ENCODE measurements at regions not wholly inside any gene's neighbourhood (a gene's known extent, or its start where the extent isn't known, plus 50 kb on each side); places are given as distances from the start of the nearest gene placed in this dataset.

- TF ChIP-seq, protein P1, sequence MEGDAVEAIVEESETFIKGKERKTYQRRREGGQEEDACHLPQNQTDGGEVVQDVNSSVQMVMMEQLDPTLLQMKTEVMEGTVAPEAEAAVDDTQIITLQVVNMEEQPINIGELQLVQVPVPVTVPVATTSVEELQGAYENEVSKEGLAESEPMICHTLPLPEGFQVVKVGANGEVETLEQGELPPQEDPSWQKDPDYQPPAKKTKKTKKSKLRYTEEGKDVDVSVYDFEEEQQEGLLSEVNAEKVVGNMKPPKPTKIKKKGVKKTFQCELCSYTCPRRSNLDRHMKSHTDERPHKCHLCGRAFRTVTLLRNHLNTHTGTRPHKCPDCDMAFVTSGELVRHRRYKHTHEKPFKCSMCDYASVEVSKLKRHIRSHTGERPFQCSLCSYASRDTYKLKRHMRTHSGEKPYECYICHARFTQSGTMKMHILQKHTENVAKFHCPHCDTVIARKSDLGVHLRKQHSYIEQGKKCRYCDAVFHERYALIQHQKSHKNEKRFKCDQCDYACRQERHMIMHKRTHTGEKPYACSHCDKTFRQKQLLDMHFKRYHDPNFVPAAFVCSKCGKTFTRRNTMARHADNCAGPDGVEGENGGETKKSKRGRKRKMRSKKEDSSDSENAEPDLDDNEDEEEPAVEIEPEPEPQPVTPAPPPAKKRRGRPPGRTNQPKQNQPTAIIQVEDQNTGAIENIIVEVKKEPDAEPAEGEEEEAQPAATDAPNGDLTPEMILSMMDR (IDR thresholded peaks at IDR 0.05), result no peak
- TF ChIP-seq POLR2A (IDR thresholded peaks at IDR 0.05), result no peak
- WGBS, 2 donors, result 67 to 78% methylated on average over 2 of the region's 2 CpGs
- intact Hi-C loops (cut with DNase I), result no loop called here
- DNase-seq, result no peak
- H3K36me3 ChIP-seq, result no peaks in the 10 kb centered on the region
- H3K9me3 ChIP-seq, result no peaks in the 10 kb centered on the region
- no peak overlapping the region for H3K4me3 ChIP-seq
- H3K27me3 ChIP-seq, result no peaks in the 10 kb centered on the region
- H3K4me1 ChIP-seq, result no peaks in the 10 kb centered on the region
- no peak overlapping the region for H3K27ac ChIP-seq
These were observed 368.3 kb downstream of the SPATA31D1 start for GRCh38 chr9:82356871-82357270.

GRCh38 chr9:82363198-82363597 is 374.6 kb downstream of the SPATA31D1 start:
- no peaks in the 10 kb centered on the region for H3K4me1 ChIP-seq
- TF ChIP-seq POLR2A (IDR thresholded peaks at IDR 0.05), result no peak
- TF ChIP-seq, protein P1 (IDR thresholded peaks at IDR 0.05), result no peak
- WGBS, 2 donors, result 39 to 80% methylated on average over 5 of the region's 5 CpGs
- H3K36me3 ChIP-seq, result no peaks in the 10 kb centered on the region
- no peak for DNase-seq
- H3K27ac ChIP-seq, result no peak overlapping the region
- no peaks in the 10 kb centered on the region for H3K27me3 ChIP-seq
- no peaks in the 10 kb centered on the region for H3K9me3 ChIP-seq
- intact Hi-C loops (cut with DNase I), result no loop called here
- no peak overlapping the region for H3K4me3 ChIP-seq

DNA sequence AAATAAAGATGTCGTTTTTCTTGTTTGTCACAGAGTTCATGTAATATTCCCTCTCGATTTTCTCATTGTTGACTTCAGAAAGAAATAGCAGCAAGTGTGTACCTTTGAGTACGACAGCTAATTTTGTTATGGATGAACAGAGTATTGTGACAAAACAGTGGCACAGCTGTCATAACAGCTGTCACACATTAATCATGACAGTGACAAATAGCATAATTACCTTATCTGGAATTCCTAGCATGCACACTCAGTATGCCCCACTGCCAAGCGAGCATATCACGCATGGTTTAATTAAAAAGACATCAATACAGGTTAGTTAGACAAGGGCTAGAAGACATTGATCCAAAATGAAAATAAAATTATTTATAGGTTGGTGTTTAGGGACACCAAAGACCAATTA is 375.1 kb downstream of the SPATA31D1 start:
- 67 to 70% methylated on average over 5 of the region's 5 CpGs for WGBS, 2 donors
- no peaks in the 10 kb centered on the region for H3K36me3 ChIP-seq
- H3K27me3 ChIP-seq, result no peaks in the 10 kb centered on the region
- no peak overlapping the region for H3K4me3 ChIP-seq
- H3K9me3 ChIP-seq, result no peaks in the 10 kb centered on the region
- TF ChIP-seq, protein P1 (IDR thresholded peaks at IDR 0.05), result no peak
- no peak for TF ChIP-seq POLR2A (IDR thresholded peaks at IDR 0.05)
- no peaks in the 10 kb centered on the region for H3K4me1 ChIP-seq
- no peak overlapping the region for H3K27ac ChIP-seq
- intact Hi-C loops (cut with DNase I), result no loop called here
- no peak for DNase-seq

DNA sequence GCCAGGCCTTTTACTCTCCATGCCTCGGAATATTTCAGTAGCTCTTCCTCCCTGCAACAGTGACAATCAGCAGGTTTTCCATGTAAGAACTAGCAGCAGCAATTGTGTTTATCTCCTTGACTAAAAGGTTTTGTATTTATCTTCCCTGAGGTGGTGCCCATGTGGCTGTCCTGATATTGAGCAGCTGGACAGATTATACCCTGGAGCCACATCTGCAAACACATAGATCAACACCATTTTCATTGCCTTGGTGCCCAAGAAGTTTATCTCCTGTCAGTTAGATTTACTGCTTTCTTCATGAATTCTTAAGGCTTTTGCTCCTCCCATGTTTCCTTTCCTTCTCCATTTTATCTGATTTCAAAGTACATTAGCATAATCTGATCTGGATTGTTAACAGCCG is 378.4 kb downstream of the SPATA31D1 start:
- no peaks in the 10 kb centered on the region for H3K9me3 ChIP-seq
- H3K27ac ChIP-seq, result no peak overlapping the region
- no peak for TF ChIP-seq POLR2A (IDR thresholded peaks at IDR 0.05)
- TF ChIP-seq, protein P1 (IDR thresholded peaks at IDR 0.05), result no peak
- no peaks in the 10 kb centered on the region for H3K36me3 ChIP-seq
- H3K4me3 ChIP-seq, result no peak overlapping the region
- DNase-seq, result no peak
- no peaks in the 10 kb centered on the region for H3K4me1 ChIP-seq
- intact Hi-C loops (cut with DNase I), result no loop called here
- no peaks in the 10 kb centered on the region for H3K27me3 ChIP-seq
- WGBS, 2 donors, result 77 to 82% methylated on average over 2 of the region's 2 CpGs

- H3K36me3 ChIP-seq, result no peaks in the 10 kb centered on the region
- intact Hi-C loops (cut with DNase I), result no loop called here
- TF ChIP-seq POLR2A (IDR thresholded peaks at IDR 0.05), result no peak
- TF ChIP-seq, protein P1 (IDR thresholded peaks at IDR 0.05), result no peak
These were observed 379.4 kb downstream of the SPATA31D1 start for GRCh38 chr9:82367929-82368328.

More at GRCh38 chr9:82367929-82368328, 379.4 kb downstream of the SPATA31D1 start:
- Histone ChIP-seq H3K27ac (no peak overlapping the region), H3K4me1 (no peaks in the 10 kb centered on the region), H3K9me3 (no peaks in the 10 kb centered on the region), H3K4me3 (no peak overlapping the region), H3K27me3 (no peaks in the 10 kb centered on the region)
- no peak for DNase-seq
- WGBS, 2 donors, result 85 to 95% methylated on average over 1 of the region's 1 CpG

Data from esophagus squamous epithelium (tissue), 5 donors.